ENCODE measurements at regions not wholly inside any gene's neighbourhood (a gene's known extent, or its start where the extent isn't known, plus 50 kb on each side); places are given as distances from the start of the nearest gene placed in this dataset.

- no peak overlapping the region for H3K27ac ChIP-seq
- WGBS, 5 donors, result 83 to 90% (median 87%) methylated on average over 7 to 8 of the region's 8 CpGs
- H3K4me3 ChIP-seq, result no peak overlapping the region
- H3K9me3 ChIP-seq, result no peaks in the 10 kb centered on the region
- H3K4me1 ChIP-seq, result no peaks in the 10 kb centered on the region
- no peaks in the 10 kb centered on the region for H3K27me3 ChIP-seq (replicated peaks in 1 of 7)
- no peak for TF ChIP-seq POLR2AphosphoS5 (IDR thresholded peaks at IDR 0.05)
- TF ChIP-seq CTCF (IDR thresholded peaks at IDR 0.05 in 8 of 11, conservative IDR thresholded peaks at IDR 0.05 in 3 of 11), result no peak
- TF ChIP-seq POLR2A (IDR thresholded peaks at IDR 0.05), result no peak
- intact Hi-C loops (cut with DNase I; ENCODE audit: low total_unique reads), result no loop called here
- no peaks in the 10 kb centered on the region for H3K36me3 ChIP-seq
- DNase-seq, result no peak
These were observed 157.6 kb upstream of the TUT7 start for GRCh38 chr9:86511614-86512360.

GRCh38 chr9:86508208-86508903, 154.1 kb upstream of the TUT7 start:
- H3K4me1 ChIP-seq, result no peaks in the 10 kb centered on the region
- H3K4me3 ChIP-seq, result no peak overlapping the region
- no peaks in the 10 kb centered on the region for H3K36me3 ChIP-seq
- intact Hi-C loops (cut with DNase I; ENCODE audit: low total_unique reads), result no loop called here
- H3K27ac ChIP-seq, result no peak overlapping the region
- no peak for TF ChIP-seq POLR2AphosphoS5 (IDR thresholded peaks at IDR 0.05)
- no peak for TF ChIP-seq POLR2A (IDR thresholded peaks at IDR 0.05)
- TF ChIP-seq CTCF (IDR thresholded peaks at IDR 0.05 in 8 of 11, conservative IDR thresholded peaks at IDR 0.05 in 3 of 11), result no peak
- H3K27me3 ChIP-seq (replicated peaks in 1 of 7), result no peaks in the 10 kb centered on the region
- H3K9me3 ChIP-seq, result no peaks in the 10 kb centered on the region
- WGBS, 5 donors, result 77 to 95% (median 85%) methylated on average over 6 of the region's 6 CpGs
- DNase-seq, result no peak

GRCh38 chr9:86507212-86507630, 153.0 kb upstream of the TUT7 start:
- Histone ChIP-seq H3K36me3 (no peaks in the 10 kb centered on the region), H3K27me3 (replicated peaks in 1 of 7) (no peaks in the 10 kb centered on the region), H3K27ac (no peak overlapping the region), H3K4me3 (no peak overlapping the region), H3K9me3 (no peaks in the 10 kb centered on the region), H3K4me1 (no peaks in the 10 kb centered on the region)
- 73 to 82% (median 75%) methylated on average over 6 of the region's 6 CpGs for WGBS, 5 donors
- intact Hi-C loops (cut with DNase I; ENCODE audit: low total_unique reads), result no loop called here
- no peak for DNase-seq
- no peak for TF ChIP-seq POLR2A (IDR thresholded peaks at IDR 0.05)
- TF ChIP-seq CTCF (IDR thresholded peaks at IDR 0.05 in 8 of 11, conservative IDR thresholded peaks at IDR 0.05 in 3 of 11), result no peak
- no peak for TF ChIP-seq POLR2AphosphoS5 (IDR thresholded peaks at IDR 0.05)

- H3K4me1 ChIP-seq, result no peaks in the 10 kb centered on the region
- intact Hi-C loops (cut with DNase I; ENCODE audit: low total_unique reads), result no loop called here
- TF ChIP-seq POLR2A (IDR thresholded peaks at IDR 0.05) (no peak), POLR2AphosphoS5 (IDR thresholded peaks at IDR 0.05) (no peak), CTCF (IDR thresholded peaks at IDR 0.05 in 8 of 11, conservative IDR thresholded peaks at IDR 0.05 in 3 of 11) (no peak)
- no peaks in the 10 kb centered on the region for H3K36me3 ChIP-seq
- 88 to 92% (median 90%) methylated on average over 6 of the region's 6 CpGs for WGBS, 5 donors
- no peak for DNase-seq
- no peak overlapping the region for H3K4me3 ChIP-seq
- H3K27me3 ChIP-seq (replicated peaks in 1 of 7), result peaks cover 0 to 5% (median 0%) of the 10 kb centered on the region in 7 donors
- H3K9me3 ChIP-seq, result no peaks in the 10 kb centered on the region
- no peak overlapping the region for H3K27ac ChIP-seq
These were observed 149.7 kb upstream of the TUT7 start for GRCh38 chr9:86503942-86504341.

Data from spleen (tissue), 11 donors.